ENCODE measurements at regions not wholly inside any gene's neighbourhood (a gene's known extent, or its start where the extent isn't known, plus 50 kb on each side); places are given as distances from the start of the nearest gene placed in this dataset.

DNA sequence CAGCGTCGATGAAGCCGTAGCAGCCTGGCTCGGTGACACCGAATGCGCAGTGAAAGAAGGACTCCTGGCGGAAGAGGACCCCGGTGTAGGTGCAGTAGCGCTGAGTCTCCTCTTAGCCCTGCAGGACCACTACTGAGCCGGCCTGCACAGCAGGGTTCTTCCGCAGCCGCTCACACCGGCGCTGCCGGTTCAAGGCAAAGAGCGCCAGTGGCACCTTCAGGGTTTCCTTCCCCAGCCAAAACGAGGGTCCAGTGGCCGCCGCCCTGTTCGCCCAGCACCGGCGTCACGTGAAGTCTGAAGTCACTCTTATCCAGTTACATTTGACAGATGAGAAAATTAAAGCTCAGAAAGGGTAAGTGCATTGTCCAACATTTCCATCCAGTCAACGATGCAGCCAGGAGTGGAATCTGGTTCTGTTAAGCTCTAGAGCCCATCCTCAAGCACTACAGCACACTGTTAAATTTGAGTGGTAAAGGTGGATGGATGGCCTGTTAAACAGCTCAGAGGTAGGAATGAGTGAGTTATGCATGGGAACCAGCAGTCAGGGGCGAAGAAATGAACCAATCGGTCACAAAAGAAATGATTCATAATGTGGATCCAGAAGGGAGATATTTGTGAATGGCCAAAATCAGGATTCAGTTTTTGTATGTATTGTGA lies 50.2 kb upstream of the SMIM36 start:
- TF ChIP-seq EP300 (IDR thresholded peaks at IDR 0.05; ENCODE audit: borderline replicate concordance) (no peak), TEAD4 (IDR thresholded peaks at IDR 0.05) (no peak)
- TF ChIP-seq, protein P1, sequence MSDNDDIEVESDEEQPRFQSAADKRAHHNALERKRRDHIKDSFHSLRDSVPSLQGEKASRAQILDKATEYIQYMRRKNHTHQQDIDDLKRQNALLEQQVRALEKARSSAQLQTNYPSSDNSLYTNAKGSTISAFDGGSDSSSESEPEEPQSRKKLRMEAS (IDR thresholded peaks at IDR 0.05), result no peak
- TF ChIP-seq, protein P2, sequence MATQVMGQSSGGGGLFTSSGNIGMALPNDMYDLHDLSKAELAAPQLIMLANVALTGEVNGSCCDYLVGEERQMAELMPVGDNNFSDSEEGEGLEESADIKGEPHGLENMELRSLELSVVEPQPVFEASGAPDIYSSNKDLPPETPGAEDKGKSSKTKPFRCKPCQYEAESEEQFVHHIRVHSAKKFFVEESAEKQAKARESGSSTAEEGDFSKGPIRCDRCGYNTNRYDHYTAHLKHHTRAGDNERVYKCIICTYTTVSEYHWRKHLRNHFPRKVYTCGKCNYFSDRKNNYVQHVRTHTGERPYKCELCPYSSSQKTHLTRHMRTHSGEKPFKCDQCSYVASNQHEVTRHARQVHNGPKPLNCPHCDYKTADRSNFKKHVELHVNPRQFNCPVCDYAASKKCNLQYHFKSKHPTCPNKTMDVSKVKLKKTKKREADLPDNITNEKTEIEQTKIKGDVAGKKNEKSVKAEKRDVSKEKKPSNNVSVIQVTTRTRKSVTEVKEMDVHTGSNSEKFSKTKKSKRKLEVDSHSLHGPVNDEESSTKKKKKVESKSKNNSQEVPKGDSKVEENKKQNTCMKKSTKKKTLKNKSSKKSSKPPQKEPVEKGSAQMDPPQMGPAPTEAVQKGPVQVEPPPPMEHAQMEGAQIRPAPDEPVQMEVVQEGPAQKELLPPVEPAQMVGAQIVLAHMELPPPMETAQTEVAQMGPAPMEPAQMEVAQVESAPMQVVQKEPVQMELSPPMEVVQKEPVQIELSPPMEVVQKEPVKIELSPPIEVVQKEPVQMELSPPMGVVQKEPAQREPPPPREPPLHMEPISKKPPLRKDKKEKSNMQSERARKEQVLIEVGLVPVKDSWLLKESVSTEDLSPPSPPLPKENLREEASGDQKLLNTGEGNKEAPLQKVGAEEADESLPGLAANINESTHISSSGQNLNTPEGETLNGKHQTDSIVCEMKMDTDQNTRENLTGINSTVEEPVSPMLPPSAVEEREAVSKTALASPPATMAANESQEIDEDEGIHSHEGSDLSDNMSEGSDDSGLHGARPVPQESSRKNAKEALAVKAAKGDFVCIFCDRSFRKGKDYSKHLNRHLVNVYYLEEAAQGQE (IDR thresholded peaks at IDR 0.05; ENCODE audit: low read depth), result no peak

Data from Ishikawa (cell line).